ENCODE measurements at regions not wholly inside any gene's neighbourhood (a gene's known extent, or its start where the extent isn't known, plus 50 kb on each side); places are given as distances from the start of the nearest gene placed in this dataset.

DNA sequence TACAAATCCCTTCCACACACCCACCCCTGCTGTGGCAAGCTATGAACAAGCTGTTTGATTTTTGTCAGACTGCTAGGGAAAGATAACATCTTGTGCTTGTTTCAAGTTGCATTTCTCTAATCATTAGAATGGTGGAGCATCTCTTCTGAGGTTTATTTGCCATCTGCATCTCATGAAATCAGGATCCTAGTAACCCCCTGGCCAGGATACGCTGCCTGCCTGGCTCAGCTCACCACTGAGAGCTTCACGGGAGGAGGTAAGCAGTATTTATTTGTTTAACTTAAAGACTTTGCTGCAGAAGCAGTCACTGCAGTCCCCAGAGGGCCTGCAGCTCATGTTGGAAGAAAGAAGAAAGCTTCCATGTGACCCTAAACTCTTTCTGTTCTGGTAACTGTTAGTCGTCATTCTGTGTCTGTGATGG, 83.3 kb upstream of the CXCL14 start:
- H3K27ac ChIP-seq (ENCODE audit: low read depth): no peak overlapping the region
- H3K79me2 ChIP-seq (replicated peaks; ENCODE audit: insufficient read depth): no peaks in the 10 kb centered on the region
- Mint-ChIP-seq H3K4me1 (peaks cover 13% of the 10 kb centered on the region), H3K27me3 (ENCODE audit: insufficient read depth, low read depth, poor library complexity) (no peaks in the 10 kb centered on the region), H3K27ac (no peak overlapping the region), H3K4me3 (no peak overlapping the region), H3K36me3 (ENCODE audit: low read depth) (peaks cover 8% of the 10 kb centered on the region), H3K9me3 (peaks cover 10% of the 10 kb centered on the region)
- no peaks in the 10 kb centered on the region for H3F3A ChIP-seq (replicated peaks; ENCODE audit: low read depth)
- ATAC-seq: no peak; the same call in 2 of the 3 replicates
- H3K27me3 ChIP-seq (ENCODE audit: insufficient read depth): no peaks in the 10 kb centered on the region
- H3K4me3 ChIP-seq: no peak overlapping the region
- no peaks in the 10 kb centered on the region for H3K4me1 ChIP-seq (ENCODE audit: insufficient read depth)
- no peak overlapping the region for H2AFZ ChIP-seq
- H4K20me1 ChIP-seq (replicated peaks; ENCODE audit: insufficient read depth): no peaks in the 10 kb centered on the region
- H3K36me3 ChIP-seq (ENCODE audit: insufficient read depth): no peaks in the 10 kb centered on the region
- TF ChIP-seq, protein P1, sequence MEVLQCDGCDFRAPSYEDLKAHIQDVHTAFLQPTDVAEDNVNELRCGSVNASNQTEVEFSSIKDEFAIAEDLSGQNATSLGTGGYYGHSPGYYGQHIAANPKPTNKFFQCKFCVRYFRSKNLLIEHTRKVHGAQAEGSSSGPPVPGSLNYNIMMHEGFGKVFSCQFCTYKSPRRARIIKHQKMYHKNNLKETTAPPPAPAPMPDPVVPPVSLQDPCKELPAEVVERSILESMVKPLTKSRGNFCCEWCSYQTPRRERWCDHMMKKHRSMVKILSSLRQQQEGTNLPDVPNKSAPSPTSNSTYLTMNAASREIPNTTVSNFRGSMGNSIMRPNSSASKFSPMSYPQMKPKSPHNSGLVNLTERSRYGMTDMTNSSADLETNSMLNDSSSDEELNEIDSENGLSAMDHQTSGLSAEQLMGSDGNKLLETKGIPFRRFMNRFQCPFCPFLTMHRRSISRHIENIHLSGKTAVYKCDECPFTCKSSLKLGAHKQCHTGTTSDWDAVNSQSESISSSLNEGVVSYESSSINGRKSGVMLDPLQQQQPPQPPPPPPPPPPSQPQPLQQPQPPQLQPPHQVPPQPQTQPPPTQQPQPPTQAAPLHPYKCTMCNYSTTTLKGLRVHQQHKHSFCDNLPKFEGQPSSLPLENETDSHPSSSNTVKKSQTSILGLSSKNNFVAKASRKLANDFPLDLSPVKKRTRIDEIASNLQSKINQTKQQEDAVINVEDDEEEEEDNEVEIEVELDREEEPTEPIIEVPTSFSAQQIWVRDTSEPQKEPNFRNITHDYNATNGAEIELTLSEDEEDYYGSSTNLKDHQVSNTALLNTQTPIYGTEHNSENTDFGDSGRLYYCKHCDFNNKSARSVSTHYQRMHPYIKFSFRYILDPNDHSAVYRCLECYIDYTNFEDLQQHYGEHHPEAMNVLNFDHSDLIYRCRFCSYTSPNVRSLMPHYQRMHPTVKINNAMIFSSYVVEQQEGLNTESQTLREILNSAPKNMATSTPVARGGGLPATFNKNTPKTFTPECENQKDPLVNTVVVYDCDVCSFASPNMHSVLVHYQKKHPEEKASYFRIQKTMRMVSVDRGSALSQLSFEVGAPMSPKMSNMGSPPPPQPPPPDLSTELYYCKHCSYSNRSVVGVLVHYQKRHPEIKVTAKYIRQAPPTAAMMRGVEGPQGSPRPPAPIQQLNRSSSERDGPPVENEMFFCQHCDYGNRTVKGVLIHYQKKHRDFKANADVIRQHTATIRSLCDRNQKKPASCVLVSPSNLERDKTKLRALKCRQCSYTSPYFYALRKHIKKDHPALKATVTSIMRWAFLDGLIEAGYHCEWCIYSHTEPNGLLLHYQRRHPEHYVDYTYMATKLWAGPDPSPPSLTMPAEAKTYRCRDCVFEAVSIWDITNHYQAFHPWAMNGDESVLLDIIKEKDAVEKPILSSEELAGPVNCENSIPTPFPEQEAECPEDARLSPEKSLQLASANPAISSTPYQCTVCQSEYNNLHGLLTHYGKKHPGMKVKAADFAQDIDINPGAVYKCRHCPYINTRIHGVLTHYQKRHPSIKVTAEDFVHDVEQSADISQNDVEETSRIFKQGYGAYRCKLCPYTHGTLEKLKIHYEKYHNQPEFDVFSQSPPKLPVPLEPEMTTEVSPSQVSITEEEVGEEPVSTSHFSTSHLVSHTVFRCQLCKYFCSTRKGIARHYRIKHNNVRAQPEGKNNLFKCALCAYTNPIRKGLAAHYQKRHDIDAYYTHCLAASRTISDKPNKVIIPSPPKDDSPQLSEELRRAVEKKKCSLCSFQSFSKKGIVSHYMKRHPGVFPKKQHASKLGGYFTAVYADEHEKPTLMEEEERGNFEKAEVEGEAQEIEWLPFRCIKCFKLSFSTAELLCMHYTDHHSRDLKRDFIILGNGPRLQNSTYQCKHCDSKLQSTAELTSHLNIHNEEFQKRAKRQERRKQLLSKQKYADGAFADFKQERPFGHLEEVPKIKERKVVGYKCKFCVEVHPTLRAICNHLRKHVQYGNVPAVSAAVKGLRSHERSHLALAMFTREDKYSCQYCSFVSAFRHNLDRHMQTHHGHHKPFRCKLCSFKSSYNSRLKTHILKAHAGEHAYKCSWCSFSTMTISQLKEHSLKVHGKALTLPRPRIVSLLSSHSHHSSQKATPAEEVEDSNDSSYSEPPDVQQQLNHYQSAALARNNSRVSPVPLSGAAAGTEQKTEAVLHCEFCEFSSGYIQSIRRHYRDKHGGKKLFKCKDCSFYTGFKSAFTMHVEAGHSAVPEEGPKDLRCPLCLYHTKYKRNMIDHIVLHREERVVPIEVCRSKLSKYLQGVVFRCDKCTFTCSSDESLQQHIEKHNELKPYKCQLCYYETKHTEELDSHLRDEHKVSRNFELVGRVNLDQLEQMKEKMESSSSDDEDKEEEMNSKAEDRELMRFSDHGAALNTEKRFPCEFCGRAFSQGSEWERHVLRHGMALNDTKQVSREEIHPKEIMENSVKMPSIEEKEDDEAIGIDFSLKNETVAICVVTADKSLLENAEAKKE (CRISPR knock-in tag; IDR thresholded peaks at IDR 0.05): no peak
- TF ChIP-seq EZH2 (IDR thresholded peaks at IDR 0.05; ENCODE audit: low read depth, unreplicated experiment): no peak
- TF ChIP-seq JUNB (IDR thresholded peaks at IDR 0.05; ENCODE audit: unreplicated experiment): no peak
- H3K9me2 ChIP-seq (ENCODE audit: insufficient read depth): no peaks in the 10 kb centered on the region; the same call in 1 of the 2 replicates
- no peak overlapping the region for H3K4me2 ChIP-seq
- DNase-seq (ENCODE audit: low spot score): no peak

DNA sequence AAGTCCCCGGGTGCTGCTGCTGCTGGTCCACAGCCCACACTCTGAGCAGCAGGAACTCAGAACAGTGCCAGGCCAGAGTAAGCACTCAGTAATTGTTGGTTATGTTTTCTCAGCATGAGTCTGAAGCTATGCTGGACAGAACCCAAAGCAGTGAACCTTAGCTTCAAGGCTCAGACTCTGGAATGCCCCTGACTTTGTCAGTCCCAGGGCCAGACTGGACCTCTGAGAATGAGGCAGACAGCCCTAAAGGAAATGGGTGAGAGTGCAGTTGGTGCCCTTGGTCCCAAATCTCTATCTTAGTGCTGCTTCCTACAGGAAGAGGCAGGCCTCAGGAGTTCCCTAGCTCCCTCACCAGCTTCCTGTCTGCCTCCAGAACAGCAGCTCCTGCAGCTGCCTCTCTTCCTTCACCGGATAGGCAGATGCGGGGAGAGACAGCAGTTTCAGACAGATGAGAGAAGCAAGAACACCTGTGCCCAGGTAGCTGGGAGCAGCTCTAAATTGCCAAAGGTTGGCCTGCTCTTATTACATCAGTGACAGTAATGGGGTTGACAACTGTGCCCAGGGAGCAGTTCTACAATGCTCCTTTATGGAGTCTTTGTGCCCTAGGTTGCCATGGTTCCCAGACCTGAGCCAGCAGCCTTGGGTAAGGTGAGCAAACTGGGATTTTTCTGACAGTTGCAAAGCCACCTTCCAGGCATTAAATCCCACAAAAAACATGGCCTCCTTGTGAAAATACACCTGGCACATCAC, 82.2 kb upstream of the CXCL14 start:
- H3K27me3 Mint-ChIP-seq (ENCODE audit: insufficient read depth, low read depth, poor library complexity): no peaks in the 10 kb centered on the region
- TF ChIP-seq NANOG (IDR thresholded peaks at IDR 0.05; ENCODE audit: borderline replicate concordance) (no peak), ZNF331 (CRISPR knock-in tag; IDR thresholded peaks at IDR 0.05; ENCODE audit: low read depth) (no peak), EZH2phosphoT487 (IDR thresholded peaks at IDR 0.05; ENCODE audit: unreplicated experiment) (no peak), EZH2 (IDR thresholded peaks at IDR 0.05; ENCODE audit: low read depth, unreplicated experiment) (no peak), STAT1 (IDR thresholded peaks at IDR 0.05; ENCODE audit: unreplicated experiment) (no peak), CREB1 (CRISPR knock-in tag; IDR thresholded peaks at IDR 0.05; ENCODE audit: low read depth) (no peak)
- TF ChIP-seq, protein P2, sequence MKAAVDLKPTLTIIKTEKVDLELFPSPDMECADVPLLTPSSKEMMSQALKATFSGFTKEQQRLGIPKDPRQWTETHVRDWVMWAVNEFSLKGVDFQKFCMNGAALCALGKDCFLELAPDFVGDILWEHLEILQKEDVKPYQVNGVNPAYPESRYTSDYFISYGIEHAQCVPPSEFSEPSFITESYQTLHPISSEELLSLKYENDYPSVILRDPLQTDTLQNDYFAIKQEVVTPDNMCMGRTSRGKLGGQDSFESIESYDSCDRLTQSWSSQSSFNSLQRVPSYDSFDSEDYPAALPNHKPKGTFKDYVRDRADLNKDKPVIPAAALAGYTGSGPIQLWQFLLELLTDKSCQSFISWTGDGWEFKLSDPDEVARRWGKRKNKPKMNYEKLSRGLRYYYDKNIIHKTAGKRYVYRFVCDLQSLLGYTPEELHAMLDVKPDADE (IDR thresholded peaks at IDR 0.05): no peak

More for the DNA sequence above, 82.2 kb upstream of the CXCL14 start:
- Histone ChIP-seq H3K79me2 (replicated peaks; ENCODE audit: insufficient read depth) (no peaks in the 10 kb centered on the region), H3K4me1 (ENCODE audit: insufficient read depth) (no peaks in the 10 kb centered on the region), H3F3A (replicated peaks; ENCODE audit: low read depth) (no peaks in the 10 kb centered on the region), H3K4me2 (no peak overlapping the region), H3K4me3 (no peak overlapping the region), H3K9me2 (ENCODE audit: insufficient read depth) (peaks cover 4% of the 10 kb centered on the region), H3K27me3 (ENCODE audit: insufficient read depth) (no peaks in the 10 kb centered on the region), H3K27ac (ENCODE audit: low read depth) (no peak overlapping the region), H2AFZ (peak overlapping the region; percentile 56; the same call in 1 of the 2 replicates), H4K20me1 (replicated peaks; ENCODE audit: insufficient read depth) (no peaks in the 10 kb centered on the region), H3K36me3 (ENCODE audit: insufficient read depth) (no peaks in the 10 kb centered on the region)
- peaks cover 13% of the 10 kb centered on the region for H3K4me1 Mint-ChIP-seq
- peaks cover 10% of the 10 kb centered on the region for H3K9me3 Mint-ChIP-seq
- no peak overlapping the region for H3K4me3 Mint-ChIP-seq
- no peak overlapping the region for H3K27ac Mint-ChIP-seq
- DNase-seq (ENCODE audit: low spot score) (peak; percentile 8), ATAC-seq (peak; percentile 32; the same call in 2 of the 3 replicates)
- peaks cover 8% of the 10 kb centered on the region for H3K36me3 Mint-ChIP-seq (ENCODE audit: low read depth)
